ENCODE measurements at regions not wholly inside any gene's neighbourhood (a gene's known extent, or its start where the extent isn't known, plus 50 kb on each side); places are given as distances from the start of the nearest gene placed in this dataset.

DNA sequence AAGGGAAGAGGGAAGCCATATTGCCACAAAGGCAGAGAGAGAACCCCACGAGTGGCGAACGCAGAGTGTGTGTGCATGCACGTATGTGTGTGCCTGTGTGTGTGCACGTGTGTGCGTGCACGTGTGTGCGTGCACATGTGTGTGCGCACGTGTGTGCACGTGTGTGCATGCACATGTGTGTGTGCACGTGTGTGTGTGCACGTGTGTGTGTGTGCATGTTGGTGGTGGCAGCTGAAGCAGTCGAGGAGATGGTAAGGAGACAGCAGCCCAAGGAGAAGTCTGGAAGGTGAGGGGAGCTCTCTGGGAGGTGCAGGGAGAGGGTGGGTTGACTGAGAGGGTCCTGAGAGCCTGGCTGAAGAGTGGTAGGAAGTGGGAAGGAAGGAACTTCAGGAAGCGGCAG is 94.1 kb upstream of the NECTIN1 start:
- H3K27me3 ChIP-seq (replicated peaks; ENCODE audit: insufficient read depth), result no peaks in the 10 kb centered on the region
- no peak overlapping the region for H3K4me3 ChIP-seq
- no peak overlapping the region for H3K27ac ChIP-seq
- DNase-seq (ENCODE audit: low spot score), result no peak
- no peak for ATAC-seq (ENCODE audit: insufficient number of reproducible peaks, low FRiP score, low read depth)
- TF ChIP-seq, protein P1, sequence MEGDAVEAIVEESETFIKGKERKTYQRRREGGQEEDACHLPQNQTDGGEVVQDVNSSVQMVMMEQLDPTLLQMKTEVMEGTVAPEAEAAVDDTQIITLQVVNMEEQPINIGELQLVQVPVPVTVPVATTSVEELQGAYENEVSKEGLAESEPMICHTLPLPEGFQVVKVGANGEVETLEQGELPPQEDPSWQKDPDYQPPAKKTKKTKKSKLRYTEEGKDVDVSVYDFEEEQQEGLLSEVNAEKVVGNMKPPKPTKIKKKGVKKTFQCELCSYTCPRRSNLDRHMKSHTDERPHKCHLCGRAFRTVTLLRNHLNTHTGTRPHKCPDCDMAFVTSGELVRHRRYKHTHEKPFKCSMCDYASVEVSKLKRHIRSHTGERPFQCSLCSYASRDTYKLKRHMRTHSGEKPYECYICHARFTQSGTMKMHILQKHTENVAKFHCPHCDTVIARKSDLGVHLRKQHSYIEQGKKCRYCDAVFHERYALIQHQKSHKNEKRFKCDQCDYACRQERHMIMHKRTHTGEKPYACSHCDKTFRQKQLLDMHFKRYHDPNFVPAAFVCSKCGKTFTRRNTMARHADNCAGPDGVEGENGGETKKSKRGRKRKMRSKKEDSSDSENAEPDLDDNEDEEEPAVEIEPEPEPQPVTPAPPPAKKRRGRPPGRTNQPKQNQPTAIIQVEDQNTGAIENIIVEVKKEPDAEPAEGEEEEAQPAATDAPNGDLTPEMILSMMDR (IDR thresholded peaks at IDR 0.05), result no peak
- H3K36me3 ChIP-seq, result no peaks in the 10 kb centered on the region
- H3K9me3 ChIP-seq, result no peaks in the 10 kb centered on the region
- no peaks in the 10 kb centered on the region for H3K4me1 ChIP-seq (ENCODE audit: control insufficient read depth in 1 of 2, low read depth in 2 of 2)

DNA sequence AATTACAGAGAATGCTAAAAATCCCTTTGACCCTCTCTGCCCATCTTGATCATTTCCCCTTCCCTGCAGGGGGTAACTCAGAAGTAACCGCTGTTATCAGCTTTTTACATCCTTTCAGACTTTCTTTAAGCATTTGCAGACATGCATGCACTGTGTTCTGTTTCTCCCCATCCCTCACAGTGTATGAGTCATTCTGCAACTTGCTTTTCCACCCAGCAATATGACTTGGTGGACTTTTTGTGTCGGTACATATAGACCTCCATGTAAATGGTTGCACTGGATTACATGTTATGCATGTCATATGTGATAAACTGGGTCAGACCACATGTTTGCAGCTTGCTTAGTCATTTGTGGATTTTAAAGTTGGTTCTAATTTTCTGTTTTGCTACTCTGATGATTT is 87.7 kb upstream of the NECTIN1 start:
- Histone ChIP-seq H3K36me3 (no peaks in the 10 kb centered on the region), H3K4me1 (ENCODE audit: control insufficient read depth in 1 of 2, low read depth in 2 of 2) (peaks cover 3 to 10% of the 10 kb centered on the region in 2 donors), H3K27ac (no peak overlapping the region), H3K4me3 (no peak overlapping the region), H3K27me3 (replicated peaks; ENCODE audit: insufficient read depth) (no peaks in the 10 kb centered on the region), H3K9me3 (no peaks in the 10 kb centered on the region)
- DNase-seq (ENCODE audit: low spot score), result no peak
- ATAC-seq (ENCODE audit: insufficient number of reproducible peaks, low FRiP score, low read depth), result no peak
- TF ChIP-seq, protein P1 (IDR thresholded peaks at IDR 0.05), result no peak

- Histone ChIP-seq H3K27me3 (replicated peaks; ENCODE audit: insufficient read depth) (no peaks in the 10 kb centered on the region), H3K9me3 (no peaks in the 10 kb centered on the region), H3K4me1 (ENCODE audit: control insufficient read depth in 1 of 2, low read depth in 2 of 2) (peaks cover 3 to 10% of the 10 kb centered on the region in 2 donors), H3K36me3 (no peaks in the 10 kb centered on the region), H3K4me3 (no peak overlapping the region), H3K27ac (no peak overlapping the region)
- ATAC-seq (ENCODE audit: insufficient number of reproducible peaks, low FRiP score, low read depth) (no peak), DNase-seq (ENCODE audit: low spot score) (no peak)
- TF ChIP-seq, protein P1 (IDR thresholded peaks at IDR 0.05), result no peak
Observed at GRCh38 chr11:119814766-119815165, 85.8 kb upstream of the NECTIN1 start.

GRCh38 chr11:119810478-119811232 is 81.7 kb upstream of the NECTIN1 start:
- Histone ChIP-seq H3K27me3 (replicated peaks; ENCODE audit: insufficient read depth) (no peaks in the 10 kb centered on the region), H3K4me1 (ENCODE audit: control insufficient read depth in 1 of 2, low read depth in 2 of 2) (peaks cover 3 to 10% of the 10 kb centered on the region in 2 donors), H3K27ac (no peak overlapping the region), H3K4me3 (no peak overlapping the region), H3K36me3 (no peaks in the 10 kb centered on the region), H3K9me3 (no peaks in the 10 kb centered on the region)
- ATAC-seq (ENCODE audit: insufficient number of reproducible peaks, low FRiP score, low read depth) (no peak), DNase-seq (ENCODE audit: low spot score) (no peak)
- TF ChIP-seq, protein P1 (IDR thresholded peaks at IDR 0.05), result no peak

GRCh38 chr11:119809346-119809745 is 80.3 kb upstream of the NECTIN1 start:
- Histone ChIP-seq H3K4me3 (no peak overlapping the region), H3K9me3 (no peaks in the 10 kb centered on the region), H3K27ac (no peak overlapping the region), H3K36me3 (no peaks in the 10 kb centered on the region), H3K4me1 (ENCODE audit: control insufficient read depth in 1 of 2, low read depth in 2 of 2) (no peaks in the 10 kb centered on the region), H3K27me3 (replicated peaks; ENCODE audit: insufficient read depth) (no peaks in the 10 kb centered on the region)
- TF ChIP-seq, protein P1 (IDR thresholded peaks at IDR 0.05), result no peak
- ATAC-seq (ENCODE audit: insufficient number of reproducible peaks, low FRiP score, low read depth), result no peak
- no peak for DNase-seq (ENCODE audit: low spot score)
